WTC11 (cell line): ENCODE measurements at regions not wholly inside any gene's neighbourhood (a gene's known extent, or its start where the extent isn't known, plus 50 kb on each side); places are given as distances from the start of the nearest gene placed in this dataset.
A peak's percentile ranks its signal among the peaks of the same experiment; 100 is the strongest.

Source experiments
- ATAC-seq: fragments of 200-7000 bp; cut with Tn5 transposase; 2 replicates; pipeline ENCODE4 v1.10.0; 2021; ENCODE audit warnings: mild to moderate bottlenecking, moderate library complexity
- CTCF ChIA-PET: fragments of 300-600 bp; sonication (Branson Sonifier 250); formaldehyde crosslinking; loops from one replicate; lab custom pipeline; 2021; ENCODE audit warnings: antibody characterized with exemption; lab: Charles Lee
- POLR2A ChIA-PET: fragments of 350-600 bp; sonication (Branson Sonifier 250); formaldehyde crosslinking; loops from one replicate; lab custom pipeline; 2021; ENCODE audit warnings: antibody characterized with exemption; lab: Charles Lee
- DNase-seq: peaks from one replicate; pipeline ENCODE4 v3.0.0; 2021; ENCODE audit warnings: low spot score
- H3K27ac Mint-ChIP-seq: 2 replicates; pipeline ENCODE4 v1.8.0; 2021; ENCODE audit warnings: mixed read lengths
- H3K27me3 Mint-ChIP-seq: 2 replicates; pipeline ENCODE4 v1.8.0; 2021; ENCODE audit warnings: low read depth, mild to moderate bottlenecking, moderate library complexity, mixed read lengths
- H3K36me3 Mint-ChIP-seq: 2 replicates; pipeline ENCODE4 v1.8.0; 2021; ENCODE audit warnings: mixed read lengths
- H3K4me1 Mint-ChIP-seq: 2 replicates; pipeline ENCODE4 v1.8.0; 2022; ENCODE audit warnings: mixed read lengths
- H3K4me3 Mint-ChIP-seq: 2 replicates; pipeline ENCODE4 v1.8.0; 2021; ENCODE audit warnings: mild to moderate bottlenecking, moderate library complexity, mixed read lengths
- H3K9me3 Mint-ChIP-seq: 2 replicates; pipeline ENCODE4 v1.8.0; 2021; ENCODE audit warnings: mixed read lengths
- ATF6 ChIP-seq: sonication (generic); formaldehyde crosslinking; IDR thresholded peaks from 2 replicates; pipeline ENCODE4 v1.8.1; 2023; ENCODE audit warnings: mild to moderate bottlenecking, missing genetic modification reagents
- ELF4 ChIP-seq: sonication (generic); formaldehyde crosslinking; IDR thresholded peaks from 2 replicates; pipeline ENCODE4 v1.8.1; 2022; ENCODE audit warnings: low read depth, mild to moderate bottlenecking, moderate library complexity, missing genetic modification reagents
- EMX1 ChIP-seq: fragments of 250-450 bp; sonication (Bioruptor Pico); IDR thresholded peaks from 2 replicates; pipeline ENCODE4 v1.8.0; 2021; ENCODE audit warnings: mild to moderate bottlenecking
- ETV6 ChIP-seq: sonication (generic); formaldehyde crosslinking; IDR thresholded peaks from 2 replicates; pipeline ENCODE4 v1.8.1; 2022; ENCODE audit warnings: mild to moderate bottlenecking, missing genetic modification reagents
- GTF2I ChIP-seq: fragments of 250-450 bp; sonication (Bioruptor Pico); conservative IDR thresholded peaks from 2 replicates; pipeline ENCODE4 v1.4.0; 2021; ENCODE audit warnings: mild to moderate bottlenecking
- MLX ChIP-seq: sonication (generic); formaldehyde crosslinking; IDR thresholded peaks from 2 replicates; pipeline ENCODE4 v1.8.1; 2023; ENCODE audit warnings: mild to moderate bottlenecking, missing genetic modification reagents, moderate library complexity
- MYBL2 ChIP-seq: sonication (generic); formaldehyde crosslinking; IDR thresholded peaks from 2 replicates; pipeline ENCODE4 v1.8.1; 2023; ENCODE audit warnings: mild to moderate bottlenecking, moderate library complexity, missing genetic modification reagents
- NFE2L1 ChIP-seq: sonication (generic); formaldehyde crosslinking; IDR thresholded peaks from 2 replicates; pipeline ENCODE4 v1.8.1; 2023; ENCODE audit warnings: missing genetic modification reagents
- NR3C1 ChIP-seq: sonication (generic); formaldehyde crosslinking; conservative IDR thresholded peaks from 2 replicates; pipeline ENCODE4 v1.8.1; 2023; ENCODE audit warnings: low read depth, mild to moderate bottlenecking, missing genetic modification reagents
- STAT6 ChIP-seq: sonication (generic); formaldehyde crosslinking; conservative IDR thresholded peaks from 2 replicates; pipeline ENCODE4 v1.8.1; 2023; ENCODE audit warnings: mild to moderate bottlenecking, low read depth, missing genetic modification reagents, moderate library complexity
- TEAD4 ChIP-seq: sonication (generic); formaldehyde crosslinking; IDR thresholded peaks from 2 replicates; pipeline ENCODE4 v1.8.0; 2022; ENCODE audit warnings: mild to moderate bottlenecking, missing genetic modification reagents
- USF1 ChIP-seq: sonication (generic); formaldehyde crosslinking; IDR thresholded peaks from 2 replicates; pipeline ENCODE4 v1.8.0; 2022; ENCODE audit warnings: mild to moderate bottlenecking, missing genetic modification reagents
- ZNF219 ChIP-seq: sonication (generic); formaldehyde crosslinking; IDR thresholded peaks from 2 replicates; pipeline ENCODE4 v1.8.0; 2023; ENCODE audit warnings: missing genetic modification reagents, mild to moderate bottlenecking, borderline replicate concordance
- ZNF423 ChIP-seq: fragments of 250-450 bp; sonication (Bioruptor Pico); IDR thresholded peaks from 2 replicates; pipeline ENCODE4 v2.1.2; 2022; ENCODE audit warnings: mild to moderate bottlenecking, moderate library complexity
- ZNF425 ChIP-seq: fragments of 250-450 bp; sonication (Bioruptor Pico); conservative IDR thresholded peaks from 2 replicates; pipeline ENCODE4 v1.9.0; 2021; ENCODE audit warnings: mild to moderate bottlenecking
- TF ChIP-seq, protein P1 (sequence below): sonication (generic); formaldehyde crosslinking; IDR thresholded peaks from 2 replicates; pipeline ENCODE4 v1.8.1; 2022; ENCODE audit warnings: low read depth, missing genetic modification reagents, borderline replicate concordance
- TF ChIP-seq, protein P2 (sequence below): fragments of 250-450 bp; sonication (Bioruptor Pico); IDR thresholded peaks from 2 replicates; pipeline ENCODE4 v1.9.0; 2021; ENCODE audit warnings: mild to moderate bottlenecking
- TF ChIP-seq, protein P3 (sequence below): sonication (generic); formaldehyde crosslinking; IDR thresholded peaks from 2 replicates; pipeline ENCODE4 v1.8.1; 2023; ENCODE audit warnings: mild to moderate bottlenecking, missing genetic modification reagents
- TF ChIP-seq, protein P4 (sequence below): sonication (generic); formaldehyde crosslinking; IDR thresholded peaks from 2 replicates; pipeline ENCODE4 v1.8.0; 2022; ENCODE audit warnings: mild to moderate bottlenecking, missing genetic modification reagents

DNA sequence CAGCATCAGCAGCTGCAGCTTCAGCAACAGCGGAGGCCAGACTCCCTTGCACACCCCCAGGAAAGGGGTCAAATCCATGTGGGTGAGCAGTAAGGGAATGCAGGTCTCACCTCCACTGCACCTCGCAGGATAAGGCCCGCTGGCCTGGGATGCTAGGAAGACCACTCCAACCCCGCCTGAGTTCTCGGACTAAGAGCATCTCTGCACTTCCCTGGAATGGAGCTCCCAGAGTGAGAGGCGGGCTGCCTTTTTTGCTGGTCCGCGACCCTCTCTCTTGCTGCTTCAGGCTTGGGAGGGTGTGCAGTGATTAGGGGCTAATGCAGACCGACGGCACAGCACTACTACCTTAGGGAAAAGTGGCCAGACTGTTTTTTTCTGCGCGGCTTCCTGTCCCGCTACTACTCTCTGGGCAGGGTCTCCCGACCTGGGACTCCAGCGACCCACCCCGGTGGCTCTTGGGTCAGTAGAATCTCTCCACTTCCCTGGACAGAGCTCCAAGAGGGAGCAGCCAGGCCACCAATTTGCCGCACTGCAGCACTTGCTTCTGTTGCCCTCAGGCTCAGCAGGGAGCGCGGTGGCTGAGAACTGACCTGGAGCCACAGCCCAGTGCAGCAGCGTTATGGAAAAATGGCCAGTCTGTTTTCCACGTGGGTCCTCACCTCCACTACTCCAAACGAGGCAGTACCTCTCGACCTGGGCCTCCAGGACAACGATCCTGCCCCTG is 480.4 kb downstream of the CDH8 start:
- peak; percentile 10 for DNase-seq
- no peak overlapping the region for H3K4me3 Mint-ChIP-seq

More for the DNA sequence above, 480.4 kb downstream of the CDH8 start:
- ChIA-PET CTCF (no interaction called here), POLR2A (no interaction called here)
- no peak overlapping the region for H3K27ac Mint-ChIP-seq
- ATAC-seq = peak; percentile 18
- TF ChIP-seq MYBL2 (CRISPR knock-in tag) (no peak), ELF4 (CRISPR knock-in tag) (no peak), GTF2I (CRISPR knock-in tag) (no peak), TEAD4 (CRISPR knock-in tag) (no peak), ZNF425 (no peak), ATF6 (CRISPR knock-in tag) (no peak), USF1 (CRISPR knock-in tag) (no peak), NR3C1 (CRISPR knock-in tag) (no peak), MLX (CRISPR knock-in tag) (no peak), ZNF423 (CRISPR knock-in tag) (no peak), EMX1 (CRISPR knock-in tag) (no peak), STAT6 (CRISPR knock-in tag) (no peak), NFE2L1 (CRISPR knock-in tag) (no peak), ETV6 (CRISPR knock-in tag) (no peak), ZNF219 (no peak)
- TF ChIP-seq, protein P1, sequence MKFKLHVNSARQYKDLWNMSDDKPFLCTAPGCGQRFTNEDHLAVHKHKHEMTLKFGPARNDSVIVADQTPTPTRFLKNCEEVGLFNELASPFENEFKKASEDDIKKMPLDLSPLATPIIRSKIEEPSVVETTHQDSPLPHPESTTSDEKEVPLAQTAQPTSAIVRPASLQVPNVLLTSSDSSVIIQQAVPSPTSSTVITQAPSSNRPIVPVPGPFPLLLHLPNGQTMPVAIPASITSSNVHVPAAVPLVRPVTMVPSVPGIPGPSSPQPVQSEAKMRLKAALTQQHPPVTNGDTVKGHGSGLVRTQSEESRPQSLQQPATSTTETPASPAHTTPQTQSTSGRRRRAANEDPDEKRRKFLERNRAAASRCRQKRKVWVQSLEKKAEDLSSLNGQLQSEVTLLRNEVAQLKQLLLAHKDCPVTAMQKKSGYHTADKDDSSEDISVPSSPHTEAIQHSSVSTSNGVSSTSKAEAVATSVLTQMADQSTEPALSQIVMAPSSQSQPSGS (CRISPR knock-in tag) = no peak
- TF ChIP-seq, protein P2, sequence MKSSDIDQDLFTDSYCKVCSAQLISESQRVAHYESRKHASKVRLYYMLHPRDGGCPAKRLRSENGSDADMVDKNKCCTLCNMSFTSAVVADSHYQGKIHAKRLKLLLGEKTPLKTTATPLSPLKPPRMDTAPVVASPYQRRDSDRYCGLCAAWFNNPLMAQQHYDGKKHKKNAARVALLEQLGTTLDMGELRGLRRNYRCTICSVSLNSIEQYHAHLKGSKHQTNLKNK = no peak
- TF ChIP-seq, protein P3, sequence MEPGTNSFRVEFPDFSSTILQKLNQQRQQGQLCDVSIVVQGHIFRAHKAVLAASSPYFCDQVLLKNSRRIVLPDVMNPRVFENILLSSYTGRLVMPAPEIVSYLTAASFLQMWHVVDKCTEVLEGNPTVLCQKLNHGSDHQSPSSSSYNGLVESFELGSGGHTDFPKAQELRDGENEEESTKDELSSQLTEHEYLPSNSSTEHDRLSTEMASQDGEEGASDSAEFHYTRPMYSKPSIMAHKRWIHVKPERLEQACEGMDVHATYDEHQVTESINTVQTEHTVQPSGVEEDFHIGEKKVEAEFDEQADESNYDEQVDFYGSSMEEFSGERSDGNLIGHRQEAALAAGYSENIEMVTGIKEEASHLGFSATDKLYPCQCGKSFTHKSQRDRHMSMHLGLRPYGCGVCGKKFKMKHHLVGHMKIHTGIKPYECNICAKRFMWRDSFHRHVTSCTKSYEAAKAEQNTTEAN = no peak
- TF ChIP-seq, protein P4, sequence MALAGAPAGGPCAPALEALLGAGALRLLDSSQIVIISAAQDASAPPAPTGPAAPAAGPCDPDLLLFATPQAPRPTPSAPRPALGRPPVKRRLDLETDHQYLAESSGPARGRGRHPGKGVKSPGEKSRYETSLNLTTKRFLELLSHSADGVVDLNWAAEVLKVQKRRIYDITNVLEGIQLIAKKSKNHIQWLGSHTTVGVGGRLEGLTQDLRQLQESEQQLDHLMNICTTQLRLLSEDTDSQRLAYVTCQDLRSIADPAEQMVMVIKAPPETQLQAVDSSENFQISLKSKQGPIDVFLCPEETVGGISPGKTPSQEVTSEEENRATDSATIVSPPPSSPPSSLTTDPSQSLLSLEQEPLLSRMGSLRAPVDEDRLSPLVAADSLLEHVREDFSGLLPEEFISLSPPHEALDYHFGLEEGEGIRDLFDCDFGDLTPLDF (CRISPR knock-in tag) = no peak
- H3K9me3 Mint-ChIP-seq = no peaks in the 10 kb centered on the region
- 0 out of 2 replicates have a peak, but pooled peaks cover 4% of the 10 kb centered on the region for H3K4me1 Mint-ChIP-seq
- H3K36me3 Mint-ChIP-seq = no peaks in the 10 kb centered on the region
- no peaks in the 10 kb centered on the region for H3K27me3 Mint-ChIP-seq
